Activated gamma-delta T cell treated with anti-CD3 and anti-CD28 coated beads, Interleukin-2, amount 50 U/mL, for 16 hours (primary cell): ENCODE measurements at regions not wholly inside any gene's neighbourhood (a gene's known extent, or its start where the extent isn't known, plus 50 kb on each side); places are given as distances from the start of the nearest gene placed in this dataset.

Experiments
- DNase-seq: peaks from one replicate; pipeline ENCODE4 v3.0.0-alpha.2; 2020; ENCODE audit warnings: low read depth

GRCh38 chr10:43781480-43782361 lies 133.0 kb upstream of the ZNF32 start:
- DNase-seq = no peak

GRCh38 chr10:43778571-43778970 lies 129.9 kb upstream of the ZNF32 start:
- DNase-seq = no peak

- DNase-seq = no peak
Measured at GRCh38 chr10:43775384-43775783, 126.7 kb upstream of the ZNF32 start.

GRCh38 chr10:43774234-43774769 lies 125.6 kb upstream of the ZNF32 start:
- DNase-seq = no peak

- DNase-seq = no peak
Measured at GRCh38 chr10:43773736-43774135, 125.1 kb upstream of the ZNF32 start.

GRCh38 chr10:43772171-43772570 lies 123.5 kb upstream of the ZNF32 start:
- no peak for DNase-seq

GRCh38 chr10:43771675-43772074 lies 123.0 kb upstream of the ZNF32 start:
- DNase-seq = no peak

- DNase-seq = no peak
Measured at GRCh38 chr10:43765516-43765915, 116.8 kb upstream of the ZNF32 start.

- DNase-seq = no peak
Measured at GRCh38 chr10:43763846-43764245, 115.2 kb upstream of the ZNF32 start.

GRCh38 chr10:43760514-43760913 lies 111.8 kb upstream of the ZNF32 start:
- no peak for DNase-seq

GRCh38 chr10:43759216-43759615 lies 110.5 kb upstream of the ZNF32 start:
- DNase-seq = no peak

GRCh38 chr10:43756341-43756740 lies 107.7 kb upstream of the ZNF32 start:
- DNase-seq = no peak

- DNase-seq = no peak
Measured at GRCh38 chr10:43754569-43755260, 106.0 kb upstream of the ZNF32 start.

- no peak for DNase-seq
Measured at GRCh38 chr10:43753397-43754061, 104.8 kb upstream of the ZNF32 start.

GRCh38 chr10:43752682-43753081 lies 104.0 kb upstream of the ZNF32 start:
- no peak for DNase-seq

- no peak for DNase-seq
Measured at GRCh38 chr10:43751646-43752045, 103.0 kb upstream of the ZNF32 start.

- DNase-seq = no peak
Measured at GRCh38 chr10:43749940-43750552, 101.4 kb upstream of the ZNF32 start.

GRCh38 chr10:43749145-43749576 lies 100.5 kb upstream of the ZNF32 start:
- DNase-seq = no peak

- no peak for DNase-seq
Measured at GRCh38 chr10:43748560-43748959, 99.9 kb upstream of the ZNF32 start.

- DNase-seq = no peak
Measured at GRCh38 chr10:43746906-43747305, 98.2 kb upstream of the ZNF32 start.

- DNase-seq = no peak
Measured at GRCh38 chr10:43739161-43739560, 90.5 kb upstream of the ZNF32 start.

GRCh38 chr10:43737003-43737402 lies 88.3 kb upstream of the ZNF32 start:
- DNase-seq = no peak
